ENCODE measurements at regions not wholly inside any gene's neighbourhood (a gene's known extent, or its start where the extent isn't known, plus 50 kb on each side); places are given as distances from the start of the nearest gene placed in this dataset.

DNA sequence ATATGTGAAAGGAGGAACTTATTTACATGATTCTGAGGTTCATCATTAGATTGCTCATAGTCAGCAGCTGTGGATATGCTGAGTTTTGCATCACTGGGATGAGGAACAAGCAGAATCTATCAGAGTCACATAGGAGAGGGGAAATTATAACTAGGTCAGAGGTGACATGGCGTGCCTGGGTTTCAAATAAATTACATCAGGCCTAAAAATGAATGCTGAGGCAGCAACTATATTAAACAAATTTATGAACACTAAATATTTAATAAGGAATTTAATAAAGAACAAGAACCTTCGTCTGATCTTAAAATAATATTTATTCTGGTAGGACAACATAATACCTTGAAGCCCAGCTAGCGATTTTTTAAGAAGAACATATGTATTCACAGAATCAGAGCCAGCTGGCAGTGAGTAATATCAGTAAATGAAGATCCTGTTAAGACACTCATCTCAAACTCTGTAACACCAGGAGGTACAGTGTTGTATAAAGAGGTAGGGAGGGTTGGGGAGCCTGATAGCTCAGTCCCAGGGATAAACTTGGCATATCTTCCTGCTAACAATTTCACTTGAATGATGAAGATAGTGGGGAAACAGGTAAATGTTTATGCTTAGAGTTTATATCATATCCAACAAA lies 60.9 kb upstream of the HS3ST1 start:
- peak; percentile 77 for ATAC-seq
- intact Hi-C loops (cut with micrococcal nuclease) = no loop called here
- no peak overlapping the region for H3K27ac ChIP-seq (ENCODE audit: low read depth, low read length)
- H3K9me3 Mint-ChIP-seq = peaks cover 0 to 13% (median 0%) of the 10 kb centered on the region in 11 donors
- DNase-seq = no peak
- CTCF ChIA-PET = interaction anchor here (1.5 kb wide), 1 partner anchor 9 kb away, joined by 3 read pairs; no protein-coding TSS in a partner anchor
- peaks cover 0 to 4% (median 0%) of the 10 kb centered on the region in 5 donors for H3K36me3 Mint-ChIP-seq
- H3K4me3 Mint-ChIP-seq = no peak overlapping the region
- H3K27me3 ChIP-seq (ENCODE audit: control insufficient read depth in 2 of 2, insufficient read depth in 2 of 2, low read length in 2 of 2) = no peaks in the 10 kb centered on the region
- H3K27me3 Mint-ChIP-seq = peaks cover 0 to under 1% (median 0%) of the 10 kb centered on the region in 5 donors
- H3K9me3 ChIP-seq (ENCODE audit: control insufficient read depth in 2 of 3, low read length in 3 of 3) = no peaks in the 10 kb centered on the region
- peaks cover 12 to 43% (median 23%) of the 10 kb centered on the region in 7 donors for H3K4me1 Mint-ChIP-seq
- peak overlapping the region in 2 of 9 donors; percentile 43 to 67 for H3K27ac Mint-ChIP-seq
- no peaks in the 10 kb centered on the region for H3K36me3 ChIP-seq (ENCODE audit: control insufficient read depth in 2 of 3, insufficient read depth in 3 of 3, low read length in 3 of 3)
- H3K4me1 ChIP-seq (ENCODE audit: control insufficient read depth in 2 of 2, insufficient read depth in 2 of 2, low read length in 2 of 2) = peaks cover 0 to 16% of the 10 kb centered on the region in 2 donors
- POLR2A ChIA-PET = no interaction called here
- no peak overlapping the region for H3K4me3 ChIP-seq (ENCODE audit: low read length)

GRCh38 chr4:11488657-11489452 lies 60.2 kb upstream of the HS3ST1 start:
- DNase-seq = no peak
- Histone ChIP-seq H3K36me3 (ENCODE audit: control insufficient read depth in 2 of 3, insufficient read depth in 3 of 3, low read length in 3 of 3) (no peaks in the 10 kb centered on the region), H3K27me3 (ENCODE audit: control insufficient read depth in 2 of 2, insufficient read depth in 2 of 2, low read length in 2 of 2) (no peaks in the 10 kb centered on the region), H3K27ac (ENCODE audit: low read depth, low read length) (no peak overlapping the region), H3K9me3 (ENCODE audit: control insufficient read depth in 2 of 3, low read length in 3 of 3) (no peaks in the 10 kb centered on the region), H3K4me3 (ENCODE audit: low read length) (no peak overlapping the region), H3K4me1 (ENCODE audit: control insufficient read depth in 2 of 2, insufficient read depth in 2 of 2, low read length in 2 of 2) (peaks cover 0 to 16% of the 10 kb centered on the region in 2 donors)
- Mint-ChIP-seq H3K4me1 (peaks cover 12 to 43% (median 23%) of the 10 kb centered on the region in 7 donors), H3K27ac (peak overlapping the region in 4 of 9 donors; percentile 43 to 89 (median 67)), H3K9me3 (peaks cover 0 to 13% (median 0%) of the 10 kb centered on the region in 11 donors), H3K4me3 (peak overlapping the region in 1 of 10 donors; percentile 15), H3K36me3 (peaks cover 0 to 4% (median 0%) of the 10 kb centered on the region in 5 donors), H3K27me3 (no peaks in the 10 kb centered on the region)
- no peak for ATAC-seq
- ChIA-PET POLR2A (no interaction called here), CTCF (interaction anchor here (1.5 kb wide), 1 partner anchor 8 kb away, joined by 3 read pairs; no protein-coding TSS in a partner anchor)
- intact Hi-C loops (cut with micrococcal nuclease) = no loop called here

DNA sequence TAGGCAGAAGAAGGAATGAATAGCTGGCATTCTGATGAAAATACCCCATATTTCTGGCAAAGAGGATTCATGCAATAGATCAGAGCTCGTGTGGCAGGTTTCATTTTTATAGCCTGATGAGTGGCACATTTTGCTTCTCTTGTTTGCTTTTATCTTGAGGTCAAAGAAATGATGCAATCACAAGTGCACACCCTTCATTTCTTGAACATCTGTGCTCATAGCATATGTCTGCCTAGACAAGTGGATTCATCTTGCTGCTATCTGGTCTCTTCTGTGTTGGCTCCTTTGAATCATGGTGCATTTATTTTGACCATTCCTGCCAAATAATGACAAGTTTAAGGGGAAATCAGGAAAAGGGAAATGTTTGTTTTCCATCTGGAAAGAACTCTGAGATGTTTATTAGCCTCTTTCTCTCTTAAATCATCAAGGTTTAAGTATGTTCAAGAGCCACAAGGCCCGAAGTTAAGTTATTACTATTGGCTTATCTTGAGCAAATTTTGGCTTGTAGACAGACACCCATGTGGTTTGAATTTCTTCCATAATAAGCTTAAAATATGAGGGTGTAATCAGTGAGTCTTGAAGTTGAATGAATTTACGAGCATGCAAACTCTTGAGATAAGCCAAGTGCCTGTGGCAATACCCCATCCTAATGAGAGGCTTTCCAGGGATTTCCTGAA lies 59.3 kb upstream of the HS3ST1 start:
- Mint-ChIP-seq H3K36me3 (peaks cover 0 to 4% (median 0%) of the 10 kb centered on the region in 5 donors), H3K27ac (peak overlapping the region in 8 of 9 donors; percentile 35 to 87 (median 72)), H3K9me3 (peaks cover 0 to 13% (median 0%) of the 10 kb centered on the region in 11 donors), H3K4me1 (peaks cover 12 to 43% (median 23%) of the 10 kb centered on the region in 7 donors), H3K4me3 (peak overlapping the region in 4 of 10 donors; percentile 13 to 30 (median 21)), H3K27me3 (no peaks in the 10 kb centered on the region)
- intact Hi-C loops (cut with micrococcal nuclease) = loop anchor here in 1 of 2 donors (2.0 kb wide), 1 partner anchor 17 kb away; no protein-coding TSS in a partner anchor
- H3K4me1 ChIP-seq (ENCODE audit: control insufficient read depth in 2 of 2, insufficient read depth in 2 of 2, low read length in 2 of 2) = peaks cover 0 to 16% of the 10 kb centered on the region in 2 donors
- H3K27me3 ChIP-seq (ENCODE audit: control insufficient read depth in 2 of 2, insufficient read depth in 2 of 2, low read length in 2 of 2) = no peaks in the 10 kb centered on the region
- no peaks in the 10 kb centered on the region for H3K9me3 ChIP-seq (ENCODE audit: control insufficient read depth in 2 of 3, low read length in 3 of 3)
- ATAC-seq (peak; percentile 16), DNase-seq (no peak)
- H3K27ac ChIP-seq (ENCODE audit: low read depth, low read length) = no peak overlapping the region
- H3K36me3 ChIP-seq (ENCODE audit: control insufficient read depth in 2 of 3, insufficient read depth in 3 of 3, low read length in 3 of 3) = no peaks in the 10 kb centered on the region
- POLR2A ChIA-PET = interaction anchor here (1.7 kb wide), 1 partner anchor 16 kb away, joined by 6 read pairs; no protein-coding TSS in a partner anchor
- CTCF ChIA-PET = interaction anchor here (0.7 kb wide), 2 partner anchors 741 to 1469 kb away, joined by 3 read pairs; no protein-coding TSS in a partner anchor
- no peak overlapping the region for H3K4me3 ChIP-seq (ENCODE audit: low read length)

DNA sequence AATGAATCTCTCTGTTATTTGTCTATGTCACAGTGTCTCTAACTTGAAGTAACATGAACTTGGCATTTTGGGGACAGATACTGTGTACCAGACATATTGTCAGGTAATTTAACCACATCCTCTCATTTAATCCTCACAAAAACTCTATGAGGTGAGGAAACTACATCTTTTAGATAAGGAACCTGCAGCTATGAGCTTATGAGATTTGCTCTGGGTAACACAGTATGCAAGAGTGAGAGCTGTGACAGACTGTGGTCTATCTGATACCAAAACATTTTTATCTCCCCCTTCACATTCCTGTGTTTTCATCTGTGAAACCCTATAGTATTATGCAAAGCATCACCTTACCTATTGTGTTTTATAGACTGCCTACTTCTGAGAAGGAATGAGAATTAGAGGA lies 58.4 kb upstream of the HS3ST1 start:
- ATAC-seq (peak; percentile 43), DNase-seq (peak in 7 of 9 donors; percentile 18 to 64 (median 47))
- ChIA-PET CTCF (interaction anchor here (0.5 to 0.7 kb wide), 2 partner anchors 16 to 1468 kb away, joined by 3 to 4 read pairs; no protein-coding TSS in a partner anchor), POLR2A (interaction anchor here (0.5 to 1.7 kb wide), 3 partner anchors 15 to 1389 kb away, joined by 3 to 6 read pairs (median 5); no protein-coding TSS in a partner anchor)
- Histone ChIP-seq H3K4me3 (ENCODE audit: low read length) (no peak overlapping the region), H3K27me3 (ENCODE audit: control insufficient read depth in 2 of 2, insufficient read depth in 2 of 2, low read length in 2 of 2) (no peaks in the 10 kb centered on the region), H3K4me1 (ENCODE audit: control insufficient read depth in 2 of 2, insufficient read depth in 2 of 2, low read length in 2 of 2) (peaks cover 0 to 16% of the 10 kb centered on the region in 2 donors), H3K27ac (ENCODE audit: low read depth, low read length) (no peak overlapping the region), H3K36me3 (ENCODE audit: control insufficient read depth in 2 of 3, insufficient read depth in 3 of 3, low read length in 3 of 3) (no peaks in the 10 kb centered on the region), H3K9me3 (ENCODE audit: control insufficient read depth in 2 of 3, low read length in 3 of 3) (no peaks in the 10 kb centered on the region)
- Mint-ChIP-seq H3K9me3 (peaks cover 0 to 9% (median 0%) of the 10 kb centered on the region in 11 donors), H3K4me3 (peak overlapping the region in 5 of 10 donors; percentile 13 to 34 (median 23)), H3K4me1 (peaks cover 12 to 43% (median 25%) of the 10 kb centered on the region in 7 donors), H3K27ac (peak overlapping the region in 8 of 9 donors; percentile 35 to 87 (median 72)), H3K36me3 (peaks cover 0 to 7% (median 0%) of the 10 kb centered on the region in 5 donors), H3K27me3 (no peaks in the 10 kb centered on the region)
- intact Hi-C loops (cut with micrococcal nuclease) = loop anchor here in 1 of 2 donors (2.0 kb wide), 1 partner anchor 16 kb away; no protein-coding TSS in a partner anchor

DNA sequence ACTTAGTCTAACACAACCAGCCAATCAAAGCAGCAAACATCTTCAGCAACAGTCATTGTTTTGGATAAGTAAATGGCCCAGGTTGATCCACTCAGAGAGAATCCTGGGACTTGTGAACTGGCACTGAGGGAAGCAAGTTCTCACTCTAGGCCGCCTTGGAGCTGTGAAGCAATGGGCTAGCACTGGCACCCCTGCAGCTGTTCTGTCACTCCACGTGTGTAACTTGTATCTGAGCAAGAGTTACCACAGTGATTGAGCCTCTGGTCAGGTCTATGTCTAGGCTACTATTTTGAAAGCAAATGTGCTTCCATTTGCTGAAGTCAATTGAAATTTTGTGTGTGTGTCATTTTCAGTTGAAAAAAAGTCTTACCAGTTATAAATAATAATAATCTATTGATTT lies 57.2 kb upstream of the HS3ST1 start:
- intact Hi-C loops (cut with micrococcal nuclease) = loop anchor here in 1 of 2 donors (2.0 kb wide), 1 partner anchor 15 kb away; no protein-coding TSS in a partner anchor
- Mint-ChIP-seq H3K36me3 (peaks cover 0 to 7% (median 0%) of the 10 kb centered on the region in 5 donors), H3K4me3 (no peak overlapping the region), H3K9me3 (peaks cover 0 to 9% (median 0%) of the 10 kb centered on the region in 11 donors), H3K27me3 (no peaks in the 10 kb centered on the region), H3K27ac (no peak overlapping the region), H3K4me1 (peaks cover 11 to 41% (median 25%) of the 10 kb centered on the region in 7 donors)
- DNase-seq (no peak), ATAC-seq (no peak)
- Histone ChIP-seq H3K27ac (ENCODE audit: low read depth, low read length) (no peak overlapping the region), H3K27me3 (ENCODE audit: control insufficient read depth in 2 of 2, insufficient read depth in 2 of 2, low read length in 2 of 2) (no peaks in the 10 kb centered on the region), H3K4me3 (ENCODE audit: low read length) (no peak overlapping the region), H3K4me1 (ENCODE audit: control insufficient read depth in 2 of 2, insufficient read depth in 2 of 2, low read length in 2 of 2) (peaks cover 3 to 20% of the 10 kb centered on the region in 2 donors), H3K36me3 (ENCODE audit: control insufficient read depth in 2 of 3, insufficient read depth in 3 of 3, low read length in 3 of 3) (no peaks in the 10 kb centered on the region), H3K9me3 (ENCODE audit: control insufficient read depth in 2 of 3, low read length in 3 of 3) (no peaks in the 10 kb centered on the region)
- CTCF ChIA-PET = no interaction called here
- POLR2A ChIA-PET = interaction anchor here (1.5 kb wide), 1 partner anchor 16 kb away, joined by 5 read pairs; no protein-coding TSS in a partner anchor

- intact Hi-C loops (cut with micrococcal nuclease) = no loop called here
- POLR2A ChIA-PET = interaction anchor here (0.7 kb wide), 1 partner anchor 13 kb away, joined by 3 read pairs; no protein-coding TSS in a partner anchor
- H3K27ac Mint-ChIP-seq = no peak overlapping the region
These were observed 55.8 kb upstream of the HS3ST1 start for GRCh38 chr4:11484531-11484930.

More at GRCh38 chr4:11484531-11484930, 55.8 kb upstream of the HS3ST1 start:
- CTCF ChIA-PET = no interaction called here
- Histone ChIP-seq H3K9me3 (ENCODE audit: control insufficient read depth in 2 of 3, low read length in 3 of 3) (no peaks in the 10 kb centered on the region), H3K27ac (ENCODE audit: low read depth, low read length) (no peak overlapping the region), H3K36me3 (ENCODE audit: control insufficient read depth in 2 of 3, insufficient read depth in 3 of 3, low read length in 3 of 3) (no peaks in the 10 kb centered on the region), H3K4me3 (ENCODE audit: low read length) (no peak overlapping the region), H3K4me1 (ENCODE audit: control insufficient read depth in 2 of 2, insufficient read depth in 2 of 2, low read length in 2 of 2) (peaks cover 5 to 29% of the 10 kb centered on the region in 2 donors), H3K27me3 (ENCODE audit: control insufficient read depth in 2 of 2, insufficient read depth in 2 of 2, low read length in 2 of 2) (no peaks in the 10 kb centered on the region)
- H3K36me3 Mint-ChIP-seq = peaks cover 0 to 7% (median 0%) of the 10 kb centered on the region in 5 donors
- peaks cover 7 to 33% (median 25%) of the 10 kb centered on the region in 7 donors for H3K4me1 Mint-ChIP-seq
- ATAC-seq (no peak), DNase-seq (no peak)
- no peak overlapping the region for H3K4me3 Mint-ChIP-seq
- no peaks in the 10 kb centered on the region for H3K27me3 Mint-ChIP-seq
- peaks cover 0 to 9% (median 0%) of the 10 kb centered on the region in 11 donors for H3K9me3 Mint-ChIP-seq

All from naive thymus-derived CD4-positive, alpha-beta T cell (primary cell).